ENCODE measurements at regions not wholly inside any gene's neighbourhood (a gene's known extent, or its start where the extent isn't known, plus 50 kb on each side); places are given as distances from the start of the nearest gene placed in this dataset.
"Not testable (repeated sequence)": the region's sequence is repeated elsewhere in the genome, so short reads cannot be mapped to it uniquely, and the experiment has no call there.

DNA sequence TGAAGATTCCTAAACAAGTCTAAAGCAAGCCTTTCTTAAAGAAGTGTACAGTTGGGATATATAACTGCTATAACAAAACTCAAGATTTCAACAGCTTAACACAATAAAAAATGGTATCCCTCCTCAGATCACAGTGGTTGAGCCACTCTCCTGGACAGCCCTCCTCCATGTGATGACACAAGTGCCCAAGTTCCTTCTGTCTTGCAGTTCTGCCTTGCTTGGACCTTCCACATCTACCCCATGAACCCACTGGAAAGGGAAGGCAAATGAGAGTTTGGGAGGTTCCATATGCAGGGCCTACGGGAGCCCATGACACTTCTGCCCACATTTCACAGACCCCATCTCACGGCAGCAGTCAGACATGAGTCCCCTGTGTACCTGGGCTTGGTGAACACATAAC, 659.2 kb downstream of the UQCRFS1 start:
- no peak for DNase-seq

DNA sequence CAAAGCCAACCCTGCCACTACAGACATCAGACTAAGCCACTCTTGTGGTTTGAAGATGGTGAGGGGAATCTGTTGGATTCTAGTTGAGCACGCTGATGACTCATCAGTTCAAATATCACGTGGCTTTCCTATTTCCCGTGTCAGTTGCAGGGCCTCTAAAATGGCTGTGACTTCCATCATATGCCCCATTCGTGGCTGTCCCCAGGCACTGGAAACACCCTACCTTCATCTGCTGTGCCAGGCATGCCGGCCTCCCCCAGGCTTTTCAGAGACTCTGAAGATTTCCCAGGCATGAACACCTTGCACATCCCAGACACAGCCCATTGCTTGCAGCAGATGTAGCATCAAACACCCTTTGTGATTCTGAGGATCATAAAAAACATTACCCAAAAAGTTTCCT, 659.9 kb downstream of the UQCRFS1 start:
- no peak for DNase-seq

DNA sequence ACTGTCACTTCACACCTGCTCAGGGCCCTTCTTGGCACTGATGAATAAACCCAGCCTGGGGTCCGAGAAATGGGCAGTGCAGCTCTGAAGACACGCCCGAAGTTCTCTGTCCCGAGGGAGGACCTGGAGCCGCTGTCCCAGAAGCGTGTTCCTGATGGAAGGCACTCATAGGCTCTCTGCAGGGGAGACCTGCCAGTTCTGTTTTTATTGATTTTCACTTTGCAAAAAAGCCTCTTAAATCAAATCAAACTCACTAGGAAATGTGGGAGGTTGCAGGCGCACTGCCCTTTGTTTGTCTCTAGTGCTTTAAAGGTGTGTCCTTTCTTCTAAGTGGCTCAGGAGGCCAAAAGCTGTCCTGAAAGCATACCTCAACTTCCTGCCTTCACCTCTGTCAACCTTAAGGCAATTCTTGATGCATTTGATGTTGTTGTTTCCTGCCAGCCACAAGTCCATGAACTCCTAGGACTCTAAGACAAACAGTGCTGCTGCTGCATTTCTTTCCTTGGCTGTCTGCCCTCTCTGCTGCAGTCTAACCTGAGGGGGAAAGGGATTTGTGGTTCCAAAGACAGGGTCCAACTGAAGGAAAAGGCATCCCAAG, 663.2 kb downstream of the UQCRFS1 start:
- DNase-seq, result no peak

DNA sequence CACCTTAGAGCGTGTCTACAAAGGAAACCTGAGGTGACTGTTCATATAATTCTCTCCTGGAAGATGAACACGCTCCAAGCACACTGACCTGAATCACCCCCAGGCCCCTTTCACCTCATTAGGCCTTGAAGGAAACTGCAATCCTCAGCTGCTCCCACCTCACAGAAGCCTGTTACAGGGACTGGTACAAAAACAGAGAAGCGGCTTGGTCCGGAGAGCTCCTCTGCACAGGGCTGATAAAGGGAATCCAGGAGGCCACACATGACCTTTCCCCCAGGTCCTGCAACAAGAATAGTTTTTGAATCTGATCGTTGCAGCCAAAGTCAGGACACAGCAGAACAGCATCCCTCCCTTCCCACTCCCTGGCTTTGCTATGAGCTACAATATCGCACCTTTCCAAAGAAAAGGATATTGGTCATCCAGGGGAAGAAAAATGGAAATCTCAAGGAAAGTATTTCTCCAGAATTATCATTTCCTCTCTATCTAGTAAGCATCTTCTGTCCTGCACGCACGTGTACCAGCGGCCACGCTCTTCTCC, 666.7 kb downstream of the UQCRFS1 start:
- no peak for DNase-seq

GRCh38 chr19:28545397-28545796, 667.6 kb downstream of the UQCRFS1 start:
- DNase-seq, result not testable (repeated sequence)

DNA sequence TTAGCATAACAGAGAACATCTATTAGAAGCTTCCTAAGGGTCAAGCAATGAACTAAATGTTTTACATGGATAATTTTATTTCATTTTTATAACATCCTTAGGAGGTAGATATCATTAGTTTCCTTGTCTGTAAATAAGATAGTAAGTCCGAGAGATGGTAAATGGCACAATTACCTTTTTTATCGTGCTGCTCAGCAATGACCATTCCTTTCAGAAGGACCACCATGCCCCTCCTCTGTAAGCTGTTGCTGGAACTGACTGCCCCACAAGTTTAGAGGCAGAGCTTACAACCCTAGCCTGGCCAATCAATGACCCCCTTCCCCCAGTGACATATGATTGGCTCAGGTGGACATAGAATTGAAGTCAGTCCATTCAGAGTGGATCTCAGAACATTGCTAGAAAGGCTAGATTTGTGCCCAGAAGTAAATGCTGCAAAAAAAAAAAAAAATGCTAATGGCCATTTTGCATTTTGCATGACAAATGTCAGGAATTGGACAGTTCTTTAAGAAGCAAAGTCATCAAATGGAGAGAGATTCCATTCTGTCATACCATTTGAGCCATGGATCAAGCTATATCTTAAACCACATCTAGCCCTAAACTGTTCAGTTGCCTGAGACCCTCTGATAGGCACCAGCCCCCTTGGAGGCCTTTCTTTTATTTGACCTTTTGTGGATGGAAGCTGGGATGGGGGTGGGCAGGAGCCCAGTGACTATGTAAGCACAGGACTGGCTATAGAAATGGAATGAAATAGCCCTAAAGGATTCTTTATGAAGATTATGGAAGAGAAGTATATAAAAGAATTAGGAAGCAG, 668.3 kb downstream of the UQCRFS1 start:
- no peak for DNase-seq

DNA sequence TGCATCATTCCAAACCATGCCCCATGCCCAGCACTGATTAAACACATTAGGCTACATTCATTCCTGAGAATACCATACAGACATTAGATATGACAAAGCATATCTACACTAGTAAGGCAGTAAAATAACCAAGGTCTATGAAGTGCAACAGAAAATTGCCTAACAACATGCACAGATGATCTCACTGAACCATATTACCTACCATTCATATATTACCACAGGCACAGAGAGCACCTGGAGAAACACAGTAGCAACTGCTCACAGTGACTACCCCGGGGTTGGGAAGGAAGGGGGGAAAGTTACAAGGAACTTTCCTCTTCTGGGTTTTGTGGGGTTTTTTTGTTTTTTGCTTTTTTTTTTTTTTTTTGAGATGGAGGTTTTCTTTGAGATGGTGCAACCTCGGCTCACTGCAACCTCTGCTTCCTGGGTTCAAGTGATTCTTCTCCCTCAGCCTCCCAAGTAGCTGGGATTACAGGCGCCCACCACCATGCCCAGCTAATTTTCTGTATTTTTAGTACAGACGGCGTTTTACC, 669.6 kb downstream of the UQCRFS1 start:
- DNase-seq, result no peak

GRCh38 chr19:28542394-28543243, 670.3 kb downstream of the UQCRFS1 start:
- no peak for DNase-seq

DNA sequence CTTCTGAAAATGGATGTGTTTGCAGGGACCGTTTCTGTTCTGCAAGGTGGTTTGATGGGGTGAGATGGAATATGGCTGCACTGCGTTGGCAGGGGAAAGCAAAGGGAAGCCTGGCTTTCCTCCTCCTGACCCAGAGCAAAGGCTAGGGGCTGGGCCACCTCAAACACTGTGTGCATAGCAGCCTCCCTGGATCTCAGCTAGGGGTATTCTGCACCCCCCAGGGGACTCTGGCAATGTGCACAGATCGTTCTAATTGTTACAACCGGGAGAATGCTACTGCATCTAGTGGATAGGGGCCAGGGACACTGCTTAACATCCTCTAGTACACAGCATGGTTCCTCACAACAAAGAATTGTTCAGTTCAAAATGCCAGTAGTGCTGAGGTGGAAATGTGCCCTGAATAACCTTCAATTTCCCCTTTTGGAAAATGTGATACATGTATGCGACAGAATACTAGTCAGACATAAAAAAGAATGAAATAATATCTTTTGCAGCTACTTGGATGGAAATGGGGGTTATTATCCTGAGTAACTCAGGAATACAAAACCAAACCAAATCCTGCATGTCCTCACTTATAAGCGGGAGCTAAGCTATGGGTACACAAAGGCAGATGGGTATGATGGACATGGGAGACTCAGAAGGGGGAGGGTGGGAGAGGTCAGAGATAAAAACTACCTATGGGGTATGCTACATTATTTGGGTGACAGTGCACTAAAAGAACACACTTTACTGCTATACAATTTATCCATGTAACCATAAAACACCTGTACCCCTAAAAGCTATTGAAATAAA, 671.2 kb downstream of the UQCRFS1 start:
- no peak for DNase-seq

DNA sequence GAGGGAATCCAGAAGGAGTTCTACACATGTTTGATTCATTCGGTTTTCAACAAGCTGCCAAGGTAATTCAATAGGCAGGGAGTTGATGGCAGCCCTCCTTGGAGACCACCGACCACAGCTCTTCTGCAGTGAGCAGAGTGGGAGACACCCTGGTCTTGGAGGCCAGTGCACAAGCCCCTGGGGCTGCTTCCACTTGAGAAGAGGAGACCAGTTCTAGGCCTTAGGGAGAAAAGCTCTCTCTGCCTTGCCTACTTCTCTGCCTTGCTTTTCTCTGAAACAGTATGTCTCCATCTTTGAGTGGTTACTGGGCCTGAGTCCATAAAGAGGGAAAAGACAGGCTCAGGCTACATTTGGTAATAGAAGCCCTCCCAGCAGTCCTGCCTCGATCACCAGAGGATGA, 671.9 kb downstream of the UQCRFS1 start:
- DNase-seq, result no peak

DNA sequence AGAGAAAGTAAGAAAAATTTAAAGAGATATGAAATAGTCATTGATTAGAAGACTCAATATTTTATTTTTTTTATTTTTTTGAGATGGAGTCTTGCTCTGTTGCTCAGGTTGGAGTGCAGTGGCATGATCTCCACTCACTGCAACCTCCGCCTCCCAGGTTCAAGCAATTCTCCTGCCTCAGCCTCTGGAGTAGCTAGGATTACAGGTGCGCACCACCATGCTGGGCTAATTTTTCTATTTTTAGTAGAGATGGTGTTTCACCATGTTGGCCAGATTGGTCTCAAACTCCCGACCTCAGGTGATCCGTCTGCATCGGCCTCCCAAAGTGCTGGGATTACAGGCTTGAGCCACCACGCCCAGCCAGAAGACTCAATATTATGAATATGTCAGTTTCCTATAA, 672.6 kb downstream of the UQCRFS1 start:
- not testable (repeated sequence) for DNase-seq

DNA sequence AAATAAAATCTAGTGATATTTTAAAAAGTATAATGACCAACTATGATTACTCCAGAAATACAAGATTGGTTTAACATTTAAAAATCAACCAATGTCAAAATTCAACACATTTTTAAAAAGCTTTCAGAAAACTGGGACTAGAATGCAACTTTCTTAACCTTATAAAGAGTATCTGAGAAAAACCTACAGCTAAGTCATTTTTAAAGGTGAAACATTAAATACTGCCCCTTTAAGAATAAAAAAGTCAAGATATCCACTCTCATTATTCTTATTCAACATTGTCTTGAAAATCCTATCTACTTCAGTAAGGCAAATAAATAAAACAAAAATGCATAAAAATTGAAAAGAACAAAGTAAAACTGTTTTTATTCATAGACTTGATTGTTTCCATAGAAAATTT, 673.2 kb downstream of the UQCRFS1 start:
- DNase-seq, result no peak

- DNase-seq, result not testable (repeated sequence)
Measured at GRCh38 chr19:28538579-28538978, 674.4 kb downstream of the UQCRFS1 start.

DNA sequence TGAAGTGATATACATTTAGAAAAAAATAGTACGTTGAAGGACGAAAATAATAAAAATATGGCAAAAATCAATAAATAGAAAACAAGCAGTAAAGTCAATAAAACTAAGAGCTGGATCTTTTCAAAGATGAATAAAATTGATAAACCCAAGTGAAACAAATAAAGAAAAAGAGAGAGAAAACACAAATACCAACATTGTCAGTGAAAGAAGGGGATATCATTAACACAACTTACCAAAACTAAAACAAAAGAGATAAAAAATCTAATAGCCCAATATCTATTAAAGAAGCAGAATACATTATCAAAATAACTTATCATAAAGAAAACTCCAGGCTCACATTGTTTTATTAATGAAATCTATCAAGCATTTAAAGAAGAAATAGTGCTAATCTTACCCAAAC, 675.1 kb downstream of the UQCRFS1 start:
- DNase-seq, result no peak

DNA sequence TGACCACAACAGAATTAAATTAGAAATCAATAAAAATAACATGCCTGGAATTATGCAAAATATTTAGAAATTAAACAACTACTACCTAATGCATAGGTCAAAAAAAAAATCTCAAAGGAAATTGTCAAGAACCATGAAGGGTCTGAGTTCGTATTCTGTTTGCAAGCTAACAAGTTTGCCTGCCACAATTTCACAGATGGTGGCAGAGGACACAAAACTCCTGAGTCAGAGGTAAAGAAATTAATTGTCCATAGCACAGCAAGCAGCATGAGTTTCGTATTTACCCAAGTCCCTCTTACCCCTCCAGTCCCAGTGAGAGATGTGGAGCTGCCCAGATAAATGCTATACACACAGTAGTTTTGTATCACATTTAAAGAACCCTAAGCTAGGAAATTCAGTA, 675.9 kb downstream of the UQCRFS1 start:
- no peak for DNase-seq

- DNase-seq, result no peak
Measured at GRCh38 chr19:28535352-28535775, 677.6 kb downstream of the UQCRFS1 start.

GRCh38 chr19:28534766-28535351, 678.1 kb downstream of the UQCRFS1 start:
- DNase-seq, result no peak

GRCh38 chr19:28532765-28533341, 680.1 kb downstream of the UQCRFS1 start:
- no peak for DNase-seq

DNA sequence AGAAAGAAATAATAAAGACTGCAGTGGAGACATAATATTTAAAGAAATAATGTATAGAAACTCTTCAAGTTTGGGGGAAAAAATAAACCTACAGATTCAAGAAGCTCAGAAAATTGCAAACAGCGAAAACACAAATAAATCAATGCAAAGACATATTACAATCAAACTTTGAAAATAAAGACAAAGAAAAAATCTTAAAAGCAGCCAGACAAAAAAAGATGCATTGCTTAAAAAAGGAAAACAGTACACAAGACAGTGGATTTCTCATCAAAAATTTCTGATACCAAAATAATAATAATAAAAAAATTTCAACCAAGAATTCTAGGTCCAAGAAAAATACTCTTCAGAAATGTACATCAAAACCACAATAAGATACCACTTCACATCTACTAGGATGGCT, 681.0 kb downstream of the UQCRFS1 start:
- DNase-seq, result no peak

DNA sequence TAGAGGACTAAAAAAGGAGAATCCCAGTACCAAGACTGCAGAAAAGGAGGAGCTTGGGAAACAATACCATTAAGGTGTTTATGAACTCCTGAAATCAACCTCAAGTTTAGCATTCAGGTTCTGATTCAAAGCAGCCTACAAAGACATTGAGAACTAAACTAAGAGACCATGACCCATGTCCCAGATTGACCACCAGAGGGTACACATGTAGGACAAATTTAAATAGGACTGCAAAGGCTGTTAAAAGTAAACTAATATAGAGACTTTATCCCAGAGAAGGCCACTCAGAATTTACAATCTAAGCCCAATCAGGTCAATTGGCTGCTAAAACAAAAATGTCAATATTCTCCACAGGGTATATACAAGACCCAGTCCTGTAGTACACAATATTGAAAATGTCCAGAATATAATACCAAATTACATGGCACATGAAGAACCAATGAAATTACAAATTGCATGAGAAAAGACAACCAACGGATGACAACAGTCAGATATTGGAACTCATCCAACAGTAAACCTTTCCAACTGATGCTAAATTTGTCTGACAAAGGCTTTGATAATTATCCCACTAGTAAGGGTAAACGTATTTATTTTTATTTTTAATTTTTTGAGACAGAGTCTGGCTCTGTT, 682.4 kb downstream of the UQCRFS1 start:
- no peak for DNase-seq

- no peak for DNase-seq
Measured at GRCh38 chr19:28526038-28526437, 686.9 kb downstream of the UQCRFS1 start.

Data from fibroblast of skin of abdomen (primary cell).